HCT116 (cell line): ENCODE measurements at regions not wholly inside any gene's neighbourhood (a gene's known extent, or its start where the extent isn't known, plus 50 kb on each side); places are given as distances from the start of the nearest gene placed in this dataset.

Source experiments
- POLR2A ChIP-seq: IDR thresholded peaks from 2 replicates; pipeline ENCODE4 v1.7.0; 2011; ENCODE audit warnings: borderline replicate concordance; ENCODE audit not compliant: insufficient read depth, insufficient read length; ENCODE audit errors: extremely low read depth
- ZBTB33 ChIP-seq: IDR thresholded peaks from 2 replicates; pipeline ENCODE4 v1.6.1; 2011; ENCODE audit warnings: mild to moderate bottlenecking, low read length, moderate library complexity; ENCODE audit not compliant: insufficient replicate concordance; ENCODE audit errors: extremely low read depth

DNA sequence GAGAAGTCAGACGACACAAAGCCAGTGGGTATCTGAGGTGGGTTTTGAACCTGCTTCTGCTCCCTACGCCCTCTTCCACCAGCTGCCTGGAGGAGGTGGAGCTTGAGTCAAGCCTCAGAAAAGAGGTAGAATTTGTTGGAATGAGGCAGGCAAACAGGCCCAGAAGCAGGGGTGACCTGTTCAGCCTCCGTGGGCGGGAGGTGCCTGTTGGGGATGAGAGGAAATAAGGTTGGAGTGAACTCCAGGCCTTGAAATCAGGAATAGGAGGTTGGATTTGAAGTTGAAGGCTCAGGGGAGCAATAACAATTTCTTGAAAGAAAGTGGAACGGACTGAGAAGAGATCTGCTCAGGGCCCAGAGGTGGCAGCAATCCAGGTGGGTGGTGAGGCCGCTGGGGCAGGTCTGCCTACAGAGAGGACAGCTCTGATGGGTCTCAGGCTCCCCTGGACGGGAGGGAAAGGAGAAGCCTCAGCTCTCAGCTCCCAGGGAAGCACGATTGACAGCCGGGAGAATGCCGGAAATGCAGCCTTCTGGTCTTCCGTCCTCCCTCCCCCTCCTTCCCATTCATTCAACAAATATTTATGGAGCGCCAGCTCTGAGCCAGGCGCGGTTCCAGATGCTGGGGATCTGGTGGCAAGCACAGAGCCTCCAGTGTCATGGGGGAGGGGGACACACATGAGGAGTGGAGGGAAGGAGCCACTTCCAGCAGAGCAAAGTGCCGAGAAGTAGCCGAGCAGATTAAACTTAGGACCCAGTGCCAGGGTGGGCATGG, 61.9 kb upstream of the CIBAR2 start:
- no peak for TF ChIP-seq POLR2A
- TF ChIP-seq ZBTB33 = no peak
